K562 (cell line): ENCODE measurements at regions not wholly inside any gene's neighbourhood (a gene's known extent, or its start where the extent isn't known, plus 50 kb on each side); places are given as distances from the start of the nearest gene placed in this dataset.

Source experiments
- ATAC-seq: fragments of 200-7000 bp; cut with Tn5 transposase; 3 replicates; pipeline ENCODE4 v1.9.1; 2020; ENCODE audit warnings: moderate library complexity
- BruUV-seq: library from RNA; stranded (reverse); fragments of 400-500 nt; replicated peaks from 2 replicates; lab custom pipeline; 2021; lab: Mats Ljungman, UMichigan
- CTCF ChIA-PET: fragments of 300-600 bp; formaldehyde crosslinking; extraction: SDS; loops from one replicate; lab custom pipeline; 2021; ENCODE audit warnings: low intra/inter-chr PET ratio; lab: Yijun Ruan, JAX
- POLR2A ChIA-PET: fragments of 300-600, 350-650 bp; sonication (Branson Sonifier 250); formaldehyde crosslinking; extraction: SDS; loops from one replicate; lab custom pipeline; 2021; ENCODE audit warnings: antibody characterized with exemption, inconsistent platforms; lab: Yijun Ruan, JAX
- DNase-seq, 4 experiments: peaks; one replicate each; pipeline versions ENCODE4 v3.0.0 to v3.0.0-alpha.2; 2011 to 2018; ENCODE audit warnings: low spot score in 3 of 4, mixed read lengths in 3 of 4; ENCODE audit errors: extremely low read depth in 1 of 4
- FAIRE-seq: peaks from 2 replicates; lab custom pipeline; 2011; peaks lifted over from hg19 to GRCh38; lab: Jason Lieb, UNC
- H2AFZ ChIP-seq: 2 replicates; pipeline ENCODE4 v1.6.0; 2011; ENCODE audit warnings: low read depth, low read length, control low read depth, inconsistent platforms
- H3K27ac ChIP-seq: fragments of 200-600 bp; 3 replicates; pipeline ENCODE4 v1.8.0; 2011; ENCODE audit warnings: low read depth, mild to moderate bottlenecking, control low read depth, inconsistent platforms, low read length, moderate library complexity, mixed read lengths; ENCODE audit errors: extremely low read depth
- H3K27me3 ChIP-seq, 2 experiments: fragments of 300-600 bp in 1 of 2; 2 replicates in 1 of 2; 3 replicates in 1 of 2; pipeline versions ENCODE4 v1.6.0 to v1.8.0; 2011; ENCODE audit warnings: inconsistent platforms in 2 of 2, low read length in 2 of 2, mild to moderate bottlenecking in 1 of 2, mixed read lengths in 1 of 2, moderate library complexity in 1 of 2; ENCODE audit not compliant: control insufficient read depth in 2 of 2, insufficient read depth in 2 of 2
- H3K36me3 ChIP-seq: fragments of 300-600 bp; 3 replicates; pipeline ENCODE4 v1.8.0; 2011; ENCODE audit warnings: mild to moderate bottlenecking, low read length, inconsistent platforms; ENCODE audit not compliant: control insufficient read depth, insufficient read depth
- H3K4me1 ChIP-seq, 2 experiments: fragments of 200-600 bp in 1 of 2; replicated peaks in 1 of 2; 2 replicates in 1 of 2; 3 replicates in 1 of 2; pipeline versions ENCODE4 v1.5.1 to v1.8.0; 2011; ENCODE audit warnings: inconsistent platforms in 2 of 2, low read length in 2 of 2, mild to moderate bottlenecking in 1 of 2, mixed read lengths in 1 of 2, moderate library complexity in 1 of 2; ENCODE audit not compliant: control insufficient read depth in 2 of 2, insufficient read depth in 2 of 2
- H3K4me2 ChIP-seq: 2 replicates; pipeline ENCODE4 v1.6.1; 2011; ENCODE audit warnings: low read length, control low read depth, inconsistent platforms, mixed read lengths; ENCODE audit not compliant: insufficient read depth
- H3K4me3 ChIP-seq: fragments of 200-600 bp; sonication (generic), shearing (Covaris generic); 2 replicates; pipeline ENCODE4 v1.5.1; 2016; ENCODE audit warnings: control low read depth, inconsistent platforms
- H3K79me2 ChIP-seq: fragments of 200-600 bp; 3 replicates; pipeline ENCODE4 v1.8.0; 2011; ENCODE audit warnings: low read length, inconsistent platforms; ENCODE audit not compliant: control insufficient read depth, insufficient read depth
- H3K9ac ChIP-seq, 2 experiments: 2 replicates each; pipeline versions ENCODE4 v1.6.0 to v1.6.1; 2011; ENCODE audit warnings: low read depth in 2 of 2, low read length in 2 of 2, control low read depth in 1 of 2, inconsistent platforms in 1 of 2, mild to moderate bottlenecking in 1 of 2, mixed read lengths in 1 of 2; ENCODE audit not compliant: insufficient read depth in 1 of 2
- H3K9me1 ChIP-seq: one replicate; pipeline ENCODE4 v1.6.0; 2011; ENCODE audit warnings: inconsistent platforms, mild to moderate bottlenecking, low read length, moderate library complexity; ENCODE audit not compliant: control insufficient read depth, insufficient read depth
- H3K9me3 ChIP-seq: replicated peaks from 2 replicates; pipeline ENCODE4 v1.5.1; 2011; ENCODE audit warnings: low read depth, low read length, inconsistent platforms; ENCODE audit not compliant: control insufficient read depth, insufficient read depth
- H4K20me1 ChIP-seq: replicated peaks from 2 replicates; pipeline ENCODE4 v1.6.1; 2011; ENCODE audit warnings: low read length, inconsistent platforms, mixed read lengths; ENCODE audit not compliant: control insufficient read depth, insufficient read depth
- BRD4 ChIP-seq: fragments of 200-600 bp; sonication (generic); IDR thresholded peaks from 2 replicates; pipeline ENCODE4 v1.6.1; 2017; ENCODE audit warnings: inconsistent platforms
- CBX1 ChIP-seq: sonication (generic); IDR thresholded peaks from 2 replicates; pipeline ENCODE4 v1.6.1; 2016; ENCODE audit warnings: antibody characterized with exemption, low read depth, mild to moderate bottlenecking
- CBX5 ChIP-seq: IDR thresholded peaks from 2 replicates; pipeline ENCODE4 v1.6.1; 2014; ENCODE audit warnings: low read depth, borderline replicate concordance
- CSDE1 ChIP-seq, 2 experiments: fragments of 450-650 bp; IDR thresholded peaks; 2 replicates each; pipeline ENCODE4 v1.6.1; 2016; ENCODE audit warnings: mild to moderate bottlenecking in 1 of 2
- GATAD2A ChIP-seq: fragments of 450-650 bp; IDR thresholded peaks from 2 replicates; pipeline ENCODE4 v1.6.1; 2017
- MBD2 ChIP-seq: sonication (generic); IDR thresholded peaks from 2 replicates; pipeline ENCODE4 v1.6.1; 2016; ENCODE audit warnings: low read depth, borderline replicate concordance
- MEIS2 ChIP-seq: fragments of 450-650 bp; IDR thresholded peaks from 2 replicates; pipeline ENCODE4 v1.6.1; 2014; ENCODE audit warnings: mild to moderate bottlenecking; ENCODE audit not compliant: partially characterized antibody
- NONO ChIP-seq, 2 experiments: fragments of 200-400 bp in 1 of 2; fragments of 450-650 bp in 1 of 2; formaldehyde crosslinking in 1 of 2; IDR thresholded peaks; 2 replicates each; pipeline ENCODE4 v1.6.1; 2017; ENCODE audit warnings: low read depth in 2 of 2, mild to moderate bottlenecking in 2 of 2, moderate library complexity in 2 of 2, low read length in 1 of 2
- NR2C1 ChIP-seq, 2 experiments: fragments of 450-650 bp; IDR thresholded peaks; 2 replicates each; pipeline ENCODE4 v1.6.1; 2017; ENCODE audit warnings: mild to moderate bottlenecking in 2 of 2, antibody characterized with exemption in 1 of 2, inconsistent platforms in 1 of 2, missing compliant biosample characterization in 1 of 2, missing genetic modification characterization in 1 of 2
- POU5F1 ChIP-seq: fragments of 150-350 bp; IDR thresholded peaks from 2 replicates; pipeline ENCODE4 v1.6.1; 2014; ENCODE audit warnings: borderline replicate concordance, low read length, low read depth, mild to moderate bottlenecking; ENCODE audit not compliant: partially characterized antibody
- RBM25 ChIP-seq: fragments of 200-400 bp; formaldehyde crosslinking; IDR thresholded peaks from 2 replicates; pipeline ENCODE4 v1.6.1; 2018; ENCODE audit warnings: low read length, low read depth, moderate library complexity; ENCODE audit not compliant: severe bottlenecking
- SLC30A9 ChIP-seq: fragments of 250-450 bp; sonication (Bioruptor Pico); IDR thresholded peaks from 2 replicates; pipeline ENCODE4 v1.8.0; 2022; ENCODE audit warnings: mild to moderate bottlenecking, moderate library complexity
- SMARCA5 ChIP-seq: fragments of 450-650 bp; IDR thresholded peaks from 2 replicates; pipeline ENCODE4 v1.6.1; 2016
- STAT5A ChIP-seq: IDR thresholded peaks from 2 replicates; pipeline ENCODE4 v1.6.1; 2012; ENCODE audit warnings: low read length, inconsistent platforms, borderline replicate concordance
- TCF3 ChIP-seq: sonication (generic); formaldehyde crosslinking; IDR thresholded peaks from 2 replicates; pipeline ENCODE4 v1.4.0; 2020; ENCODE audit warnings: mild to moderate bottlenecking, missing genetic modification reagents
- ZFP36 ChIP-seq: fragments of 150-350 bp; IDR thresholded peaks from 2 replicates; pipeline ENCODE4 v1.6.1; 2018; ENCODE audit warnings: low read length, low read depth; ENCODE audit not compliant: partially characterized antibody
- ZNF3 ChIP-seq: fragments of 250-450 bp; sonication (Bioruptor Pico); IDR thresholded peaks from 2 replicates; pipeline ENCODE4 v1.5.0; 2021; ENCODE audit warnings: mild to moderate bottlenecking, moderate library complexity
- ZNF436 ChIP-seq: fragments of 250-450, 450-650 bp; sonication (Bioruptor Pico); formaldehyde crosslinking; IDR thresholded peaks from 2 replicates; pipeline ENCODE4 v1.7.0; 2020; ENCODE audit warnings: mild to moderate bottlenecking
- WGBS: fragments of 100-300 bp; shearing (Covaris generic); methylation state at CpG from one replicate; pipeline ENCODE4 v1.1.6; 2016; ENCODE audit warnings: low coverage, mixed read lengths; ENCODE audit not compliant: insufficient coverage; ENCODE audit errors: missing lambda C conversion rate; 5-methylcytosine and 5-hydroxymethylcytosine counted together
- in situ Hi-C: fragments of 300-500 bp; cut with MboI; formaldehyde crosslinking; loops from 4 replicates; pipeline ENCODE4 v1.15.0; 2018; ENCODE audit warnings: inconsistent platforms, mixed read lengths
- intact Hi-C: fragments of 100-400 bp; cut with micrococcal nuclease; formaldehyde crosslinking; loops from 2 replicates; pipeline ENCODE4 v1.14.2; 2022
- TF ChIP-seq, protein P1 (sequence below): IDR thresholded peaks from 3 replicates; pipeline ENCODE4 v1.6.1; 2011; ENCODE audit warnings: borderline replicate concordance, mild to moderate bottlenecking; ENCODE audit not compliant: insufficient read length, insufficient read depth
- TF ChIP-seq, protein P2 (sequence below): fragments of 250-450 bp; sonication (Bioruptor Pico); IDR thresholded peaks from 2 replicates; pipeline ENCODE4 v1.4.0; 2020

DNA sequence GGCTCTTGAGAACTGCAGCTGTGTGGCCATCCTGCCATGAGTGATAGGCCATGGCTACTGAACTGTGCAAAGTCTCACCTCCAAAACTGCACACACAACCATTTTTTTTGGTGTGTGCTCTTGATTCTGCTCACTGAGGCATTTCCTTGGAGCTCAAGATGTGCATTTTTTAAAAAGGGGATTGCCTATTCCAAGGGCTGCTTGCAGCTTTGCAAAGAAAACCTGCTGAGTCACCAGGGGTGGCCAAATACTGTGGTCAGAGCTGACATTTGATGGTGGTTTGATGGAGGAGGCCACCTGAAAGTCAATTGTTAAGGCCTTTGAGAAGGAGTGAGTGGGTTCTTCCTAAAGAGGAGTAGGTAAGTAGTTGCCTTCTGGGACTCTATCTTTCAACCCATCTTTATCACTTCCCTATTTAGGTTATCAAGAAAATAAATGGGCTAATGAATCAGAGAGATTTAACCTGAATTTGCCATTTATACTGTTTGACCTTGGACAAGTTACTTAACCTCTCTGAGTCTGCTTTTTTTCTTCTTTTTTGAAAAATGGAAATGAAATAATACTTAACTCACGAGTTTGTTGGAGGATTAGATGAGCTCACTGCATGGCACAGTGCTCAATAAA is 87.9 kb downstream of the CHST2 start (continued):
- TF ChIP-seq CBX1, result no peak
- no peak for TF ChIP-seq POU5F1
- no peak for TF ChIP-seq CBX5
- TF ChIP-seq, protein P1, sequence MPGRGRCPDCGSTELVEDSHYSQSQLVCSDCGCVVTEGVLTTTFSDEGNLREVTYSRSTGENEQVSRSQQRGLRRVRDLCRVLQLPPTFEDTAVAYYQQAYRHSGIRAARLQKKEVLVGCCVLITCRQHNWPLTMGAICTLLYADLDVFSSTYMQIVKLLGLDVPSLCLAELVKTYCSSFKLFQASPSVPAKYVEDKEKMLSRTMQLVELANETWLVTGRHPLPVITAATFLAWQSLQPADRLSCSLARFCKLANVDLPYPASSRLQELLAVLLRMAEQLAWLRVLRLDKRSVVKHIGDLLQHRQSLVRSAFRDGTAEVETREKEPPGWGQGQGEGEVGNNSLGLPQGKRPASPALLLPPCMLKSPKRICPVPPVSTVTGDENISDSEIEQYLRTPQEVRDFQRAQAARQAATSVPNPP, result no peak

DNA sequence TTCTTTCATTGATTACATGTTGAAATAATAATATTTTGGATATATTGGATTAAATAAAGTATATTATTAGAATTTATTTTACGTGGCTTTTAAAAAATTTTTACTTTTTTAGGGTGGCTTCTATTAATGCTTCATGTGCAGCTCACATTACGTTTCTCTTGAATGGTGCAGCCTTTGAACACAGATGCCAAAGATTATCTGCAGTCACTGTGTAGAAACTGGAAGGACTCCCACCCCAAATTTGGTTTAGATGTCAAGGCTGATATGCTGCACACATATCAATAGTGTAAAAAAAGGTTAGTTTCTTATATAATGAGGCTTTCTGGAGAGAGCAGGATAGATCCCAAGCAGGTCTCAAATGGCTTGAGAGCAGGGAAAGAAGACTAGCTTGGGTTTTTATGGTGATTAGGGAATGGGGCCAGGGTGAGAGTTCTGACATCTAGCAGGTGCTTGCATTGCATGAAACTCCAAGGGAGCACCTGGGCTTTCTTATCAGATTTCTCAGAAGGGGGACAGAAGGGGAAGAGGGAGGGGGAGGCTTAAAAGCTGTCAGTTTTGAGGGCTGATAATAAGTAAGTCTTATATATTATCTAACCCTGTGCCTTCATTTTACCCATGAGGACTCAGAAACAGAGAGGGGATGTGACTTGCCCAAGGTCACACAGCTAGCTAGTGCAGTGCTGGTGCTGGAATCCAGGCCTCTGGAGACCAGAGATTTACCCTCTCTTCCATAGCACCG is 89.6 kb downstream of the CHST2 start:
- Histone ChIP-seq H3K4me3 (no peak overlapping the region), H3K4me1 (peaks cover 5 to 27% of the 10 kb centered on the region in 2 experiments; a peak in 3 of 5 replicates), H4K20me1 (no peaks in the 10 kb centered on the region), H3K36me3 (no peaks in the 10 kb centered on the region), H3K4me2 (no peak overlapping the region), H3K27me3 (no peaks in the 10 kb centered on the region), H3K9me1 (no peaks in the 10 kb centered on the region), H3K9me3 (no peaks in the 10 kb centered on the region), H2AFZ (peak overlapping the region; percentile 58; the same call in 1 of the 2 replicates), H3K79me2 (no peaks in the 10 kb centered on the region), H3K9ac (peak overlapping the region in 1 of 2 experiments; percentile 21; a peak in 1 of 4 replicates), H3K27ac (no peak overlapping the region)
- CTCF ChIA-PET, result no interaction called here
- ATAC-seq (no peak), DNase-seq (peak in 1 of 4 experiments; percentile 28), FAIRE-seq (no peak)
- intact Hi-C loops, result no loop called here
- 37% methylated on average over 3 of the region's 3 CpGs for WGBS
- no TSS peak for BruUV-seq
- in situ Hi-C loops, result no loop called here
- POLR2A ChIA-PET, result no interaction called here
- TF ChIP-seq ZNF3 (CRISPR knock-in tag) (no peak), SMARCA5 (0 out of 2 replicates have a peak, but pooled peaks have one; percentile 31), NONO (IDR thresholded peaks at IDR 0.05; ENCODE audit: low read depth in 2 of 2, low read length in 1 of 2) (no peak), ZNF436 (CRISPR knock-in tag) (no peak), SLC30A9 (no peak), TCF3 (CRISPR knock-in tag) (peak; percentile 18; the same call in 1 of the 2 replicates), STAT5A (0 out of 2 replicates have a peak, but pooled peaks have one; percentile 9), BRD4 (no peak), CSDE1 (IDR thresholded peaks at IDR 0.05) (no peak), NR2C1 (IDR thresholded peaks at IDR 0.05) (no peak), NR2C1 (tag; IDR thresholded peaks at IDR 0.05) (no peak), RBM25 (peak; percentile 87), MBD2 (no peak), MEIS2 (peak; percentile 13), GATAD2A (no peak), ZFP36 (peak; percentile 89)
- TF ChIP-seq, protein P2, sequence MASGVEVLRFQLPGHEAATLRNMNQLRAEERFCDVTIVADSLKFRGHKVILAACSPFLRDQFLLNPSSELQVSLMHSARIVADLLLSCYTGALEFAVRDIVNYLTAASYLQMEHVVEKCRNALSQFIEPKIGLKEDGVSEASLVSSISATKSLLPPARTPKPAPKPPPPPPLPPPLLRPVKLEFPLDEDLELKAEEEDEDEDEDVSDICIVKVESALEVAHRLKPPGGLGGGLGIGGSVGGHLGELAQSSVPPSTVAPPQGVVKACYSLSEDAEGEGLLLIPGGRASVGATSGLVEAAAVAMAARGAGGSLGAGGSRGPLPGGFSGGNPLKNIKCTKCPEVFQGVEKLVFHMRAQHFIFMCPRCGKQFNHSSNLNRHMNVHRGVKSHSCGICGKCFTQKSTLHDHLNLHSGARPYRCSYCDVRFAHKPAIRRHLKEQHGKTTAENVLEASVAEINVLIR (CRISPR knock-in tag), result no peak
